ENCODE measurements at regions not wholly inside any gene's neighbourhood (a gene's known extent, or its start where the extent isn't known, plus 50 kb on each side); places are given as distances from the start of the nearest gene placed in this dataset.

DNA sequence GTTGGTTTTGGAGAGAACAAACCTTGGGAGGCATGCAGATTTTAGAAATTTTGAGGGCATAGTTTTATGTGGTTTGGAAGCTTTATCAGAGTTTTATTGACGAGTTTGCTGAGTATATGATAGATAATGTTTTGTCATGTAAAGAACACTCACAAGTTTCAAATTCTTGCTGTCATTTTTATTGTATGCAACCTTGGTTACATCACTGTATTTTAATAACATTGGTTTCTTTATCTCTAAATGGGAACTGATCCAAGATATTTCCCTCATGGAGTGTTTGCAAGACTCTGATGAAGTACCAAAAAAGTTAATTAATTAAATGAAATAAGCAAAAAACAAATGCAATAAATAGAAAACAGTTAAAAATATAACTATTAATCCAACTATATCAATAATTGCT, 170.3 kb downstream of the SMC2 start:
- no peak overlapping the region for H3K9ac ChIP-seq
- H3K4me1 ChIP-seq (ENCODE audit: low read depth, poor library complexity, severe bottlenecking) = no peaks in the 10 kb centered on the region
- no peaks in the 10 kb centered on the region for H4K20me1 ChIP-seq (ENCODE audit: insufficient read depth)
- no peaks in the 10 kb centered on the region for H3K36me3 ChIP-seq (ENCODE audit: insufficient read depth)
- no peak overlapping the region for H3K27ac ChIP-seq
- no peak overlapping the region for H2AFZ ChIP-seq (ENCODE audit: low read depth)
- H3K4me3 ChIP-seq (IDR thresholded peaks at IDR 0.05; ENCODE audit: insufficient read depth, low read depth, low read length) = no peak overlapping the region
- no peaks in the 10 kb centered on the region for H3K79me2 ChIP-seq (ENCODE audit: insufficient read depth, low read depth)
- H3K4me2 ChIP-seq = no peak overlapping the region
- TF ChIP-seq, protein P1, sequence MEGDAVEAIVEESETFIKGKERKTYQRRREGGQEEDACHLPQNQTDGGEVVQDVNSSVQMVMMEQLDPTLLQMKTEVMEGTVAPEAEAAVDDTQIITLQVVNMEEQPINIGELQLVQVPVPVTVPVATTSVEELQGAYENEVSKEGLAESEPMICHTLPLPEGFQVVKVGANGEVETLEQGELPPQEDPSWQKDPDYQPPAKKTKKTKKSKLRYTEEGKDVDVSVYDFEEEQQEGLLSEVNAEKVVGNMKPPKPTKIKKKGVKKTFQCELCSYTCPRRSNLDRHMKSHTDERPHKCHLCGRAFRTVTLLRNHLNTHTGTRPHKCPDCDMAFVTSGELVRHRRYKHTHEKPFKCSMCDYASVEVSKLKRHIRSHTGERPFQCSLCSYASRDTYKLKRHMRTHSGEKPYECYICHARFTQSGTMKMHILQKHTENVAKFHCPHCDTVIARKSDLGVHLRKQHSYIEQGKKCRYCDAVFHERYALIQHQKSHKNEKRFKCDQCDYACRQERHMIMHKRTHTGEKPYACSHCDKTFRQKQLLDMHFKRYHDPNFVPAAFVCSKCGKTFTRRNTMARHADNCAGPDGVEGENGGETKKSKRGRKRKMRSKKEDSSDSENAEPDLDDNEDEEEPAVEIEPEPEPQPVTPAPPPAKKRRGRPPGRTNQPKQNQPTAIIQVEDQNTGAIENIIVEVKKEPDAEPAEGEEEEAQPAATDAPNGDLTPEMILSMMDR (conservative IDR thresholded peaks at IDR 0.05; ENCODE audit: low read depth, low read length) = no peak
- H3K27me3 ChIP-seq (ENCODE audit: insufficient read depth, low read depth) = no peaks in the 10 kb centered on the region

DNA sequence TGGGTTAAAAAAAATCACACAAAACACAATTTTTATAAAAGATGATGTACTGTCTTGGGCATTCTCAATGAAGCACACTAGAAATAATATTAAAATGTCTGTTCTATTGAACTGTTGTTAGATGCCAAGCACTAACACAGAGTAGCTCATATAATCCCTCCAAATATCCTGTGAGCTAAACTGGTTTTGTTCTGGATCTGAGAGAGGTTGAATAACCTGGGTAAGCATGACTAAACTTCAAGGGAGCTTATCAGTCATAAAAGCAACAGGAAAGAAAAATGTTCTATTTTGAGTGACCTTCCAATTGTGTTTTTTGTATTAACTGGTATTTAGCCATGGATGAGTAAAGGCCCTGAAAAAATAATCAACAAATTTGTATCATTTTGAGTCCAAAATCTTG, 175.3 kb downstream of the SMC2 start:
- H3K27me3 ChIP-seq (ENCODE audit: insufficient read depth, low read depth) = no peaks in the 10 kb centered on the region
- no peak overlapping the region for H2AFZ ChIP-seq (ENCODE audit: low read depth)
- H3K4me3 ChIP-seq (IDR thresholded peaks at IDR 0.05; ENCODE audit: insufficient read depth, low read depth, low read length) = no peak overlapping the region
- H3K27ac ChIP-seq = no peak overlapping the region
- H3K9ac ChIP-seq = no peak overlapping the region
- H4K20me1 ChIP-seq (ENCODE audit: insufficient read depth) = no peaks in the 10 kb centered on the region
- no peaks in the 10 kb centered on the region for H3K4me1 ChIP-seq (ENCODE audit: low read depth, poor library complexity, severe bottlenecking)
- H3K4me2 ChIP-seq = no peak overlapping the region
- TF ChIP-seq, protein P1 (conservative IDR thresholded peaks at IDR 0.05; ENCODE audit: low read depth, low read length) = no peak
- no peaks in the 10 kb centered on the region for H3K36me3 ChIP-seq (ENCODE audit: insufficient read depth)
- H3K79me2 ChIP-seq (ENCODE audit: insufficient read depth, low read depth) = no peaks in the 10 kb centered on the region

DNA sequence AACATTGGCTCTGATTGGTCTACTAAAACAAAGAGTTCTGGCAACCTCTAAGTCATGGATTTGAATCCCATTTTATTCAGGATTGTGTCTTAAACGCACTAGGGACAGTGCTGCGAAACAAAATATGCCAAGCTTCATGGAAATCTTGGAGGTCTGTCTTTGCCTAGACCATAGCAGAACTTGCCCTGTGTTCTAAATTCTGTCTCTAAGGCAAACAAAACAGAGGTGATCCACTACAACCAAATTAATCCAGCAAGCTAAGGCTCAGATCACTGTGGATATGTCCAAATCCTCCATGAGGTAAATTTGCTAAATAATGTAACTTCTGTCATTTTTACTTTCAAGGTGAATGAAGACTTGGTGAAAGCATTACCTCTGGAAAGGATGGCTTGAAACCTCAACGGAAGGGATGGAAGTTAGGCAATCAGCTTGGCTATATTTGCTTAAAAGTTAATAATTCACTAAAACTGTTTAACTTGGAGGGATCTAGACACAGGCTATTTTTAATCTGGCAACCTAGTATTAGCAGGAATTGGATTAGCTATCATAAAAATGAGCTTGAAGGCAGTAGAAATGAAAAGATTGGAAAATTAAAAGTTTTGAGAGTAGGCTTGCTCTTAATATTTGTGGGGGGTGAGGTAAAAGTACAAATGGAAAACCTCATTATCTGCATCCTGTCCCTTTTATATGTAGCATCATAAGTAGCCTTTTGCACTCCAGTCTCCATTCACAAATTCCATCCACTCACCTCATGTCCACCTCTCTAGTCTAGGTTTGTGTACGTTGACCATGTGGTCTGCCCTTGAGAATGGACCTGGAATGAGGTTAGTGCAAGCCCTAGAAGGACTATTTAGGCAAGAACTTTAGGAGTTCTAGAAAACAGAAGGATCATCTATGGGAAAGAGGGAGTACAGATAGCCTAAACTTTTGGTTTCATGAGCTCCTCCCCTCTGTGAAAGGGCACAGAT, 176.2 kb downstream of the SMC2 start:
- no peak overlapping the region for H3K9ac ChIP-seq
- no peak overlapping the region for H3K27ac ChIP-seq
- H4K20me1 ChIP-seq (ENCODE audit: insufficient read depth) = no peaks in the 10 kb centered on the region
- H2AFZ ChIP-seq (ENCODE audit: low read depth) = no peak overlapping the region
- H3K27me3 ChIP-seq (ENCODE audit: insufficient read depth, low read depth) = no peaks in the 10 kb centered on the region
- no peak overlapping the region for H3K4me2 ChIP-seq
- H3K79me2 ChIP-seq (ENCODE audit: insufficient read depth, low read depth) = no peaks in the 10 kb centered on the region
- TF ChIP-seq, protein P1 (conservative IDR thresholded peaks at IDR 0.05; ENCODE audit: low read depth, low read length) = no peak
- no peaks in the 10 kb centered on the region for H3K36me3 ChIP-seq (ENCODE audit: insufficient read depth)
- H3K4me1 ChIP-seq (ENCODE audit: low read depth, poor library complexity, severe bottlenecking) = no peaks in the 10 kb centered on the region
- H3K4me3 ChIP-seq (IDR thresholded peaks at IDR 0.05; ENCODE audit: insufficient read depth, low read depth, low read length) = no peak overlapping the region

DNA sequence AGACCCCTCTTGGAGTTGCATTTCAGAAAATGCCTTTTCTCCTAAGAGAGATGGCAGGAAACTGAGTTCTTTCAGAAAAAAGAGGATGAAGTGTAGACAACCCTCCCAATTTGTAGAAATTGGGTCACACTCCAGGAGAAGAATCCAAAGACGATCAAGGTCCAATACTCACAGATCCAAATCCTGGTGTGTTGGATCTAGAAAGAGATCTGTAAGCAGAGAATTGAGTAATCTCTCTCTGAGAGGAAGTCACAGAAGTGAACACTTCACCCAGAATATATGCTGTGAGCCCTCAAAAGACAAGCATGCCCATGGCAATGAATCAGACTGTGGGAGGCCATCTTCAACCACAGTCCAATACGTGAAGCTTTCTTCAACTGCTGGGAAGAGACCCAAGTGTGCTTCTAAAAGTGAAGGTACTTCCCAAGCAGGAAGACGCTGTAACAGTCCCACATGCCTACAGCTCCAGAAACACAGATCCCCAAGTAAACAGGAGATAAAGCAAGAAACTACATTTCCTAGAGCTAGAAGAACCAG, 182.7 kb downstream of the SMC2 start:
- H3K4me3 ChIP-seq (IDR thresholded peaks at IDR 0.05; ENCODE audit: insufficient read depth, low read depth, low read length) = no peak overlapping the region
- no peak overlapping the region for H2AFZ ChIP-seq (ENCODE audit: low read depth)
- no peak overlapping the region for H3K27ac ChIP-seq
- H3K36me3 ChIP-seq (ENCODE audit: insufficient read depth) = no peaks in the 10 kb centered on the region
- no peak overlapping the region for H3K4me2 ChIP-seq
- H3K27me3 ChIP-seq (ENCODE audit: insufficient read depth, low read depth) = no peaks in the 10 kb centered on the region
- no peaks in the 10 kb centered on the region for H4K20me1 ChIP-seq (ENCODE audit: insufficient read depth)
- no peaks in the 10 kb centered on the region for H3K4me1 ChIP-seq (ENCODE audit: low read depth, poor library complexity, severe bottlenecking)
- TF ChIP-seq, protein P1 (conservative IDR thresholded peaks at IDR 0.05; ENCODE audit: low read depth, low read length) = no peak
- no peak overlapping the region for H3K9ac ChIP-seq
- no peaks in the 10 kb centered on the region for H3K79me2 ChIP-seq (ENCODE audit: insufficient read depth, low read depth)
